Panc1 (cell line): ENCODE measurements at regions not wholly inside any gene's neighbourhood (a gene's known extent, or its start where the extent isn't known, plus 50 kb on each side); places are given as distances from the start of the nearest gene placed in this dataset.

Experiments used
- ATAC-seq: fragments of 200-7000 bp; cut with Tn5 transposase; 2 replicates; pipeline ENCODE4 v1.9.1; 2020; ENCODE audit warnings: mild to moderate bottlenecking, moderate library complexity
- BruUV-seq: library from RNA; stranded (reverse); fragments of 400-500 nt; replicated peaks from 2 replicates; lab custom pipeline; 2021; lab: Mats Ljungman, UMichigan
- CTCF ChIA-PET: fragments of 300-600 bp; sonication (Branson Sonifier 250); formaldehyde crosslinking; loops from one replicate; lab custom pipeline; 2022; ENCODE audit warnings: antibody characterized with exemption; lab: Charles Lee
- POLR2A ChIA-PET: fragments of 300-600 bp; sonication (Branson Sonifier 250); formaldehyde crosslinking; loops from one replicate; lab custom pipeline; 2022; ENCODE audit warnings: antibody characterized with exemption; lab: Charles Lee
- DNase-seq: peaks from one replicate; pipeline ENCODE4 v3.0.0-alpha.2; 2010; ENCODE audit warnings: low read depth, low spot score
- H3K27ac ChIP-seq: 2 replicates; pipeline ENCODE4 v1.5.1; 2011; ENCODE audit warnings: mild to moderate bottlenecking, low read length, inconsistent platforms
- H3K27me3 ChIP-seq: fragments of 200-500 bp; sonication (Bioruptor generic); 2 replicates; pipeline ENCODE4 v1.6.0; 2014; ENCODE audit warnings: low read length, inconsistent platforms; ENCODE audit not compliant: control insufficient read depth, insufficient read depth
- H3K36me3 ChIP-seq: fragments of 200-500 bp; sonication (Bioruptor generic); 2 replicates; pipeline ENCODE4 v1.5.1; 2014; ENCODE audit warnings: inconsistent platforms, mild to moderate bottlenecking, low read length, moderate library complexity; ENCODE audit not compliant: control insufficient read depth, insufficient read depth
- H3K4me1 ChIP-seq: 2 replicates; pipeline ENCODE4 v1.5.1; 2011; ENCODE audit warnings: inconsistent platforms, mild to moderate bottlenecking, low read length, moderate library complexity; ENCODE audit not compliant: control insufficient read depth, insufficient read depth
- H3K4me3 ChIP-seq, 2 experiments: 2 replicates each; pipeline ENCODE4 v1.5.1; 2011 to 2012; ENCODE audit warnings: low read depth in 2 of 2, low read length in 2 of 2, mild to moderate bottlenecking in 2 of 2, inconsistent platforms in 1 of 2, moderate library complexity in 1 of 2
- H3K9me3 ChIP-seq: fragments of 200-500 bp; sonication (Bioruptor generic); 2 replicates; pipeline ENCODE4 v1.5.1; 2014; ENCODE audit warnings: low read depth, mild to moderate bottlenecking, inconsistent platforms, low read length, moderate library complexity; ENCODE audit not compliant: control insufficient read depth, insufficient read depth
- POLR2AphosphoS5 ChIP-seq: IDR thresholded peaks from 2 replicates; pipeline ENCODE4 v1.6.1; 2012; ENCODE audit warnings: mild to moderate bottlenecking, low read depth, low read length, moderate library complexity
- SIN3A ChIP-seq: IDR thresholded peaks from 2 replicates; pipeline ENCODE4 v1.6.1; 2012; ENCODE audit warnings: low read depth, mild to moderate bottlenecking, low read length, moderate library complexity, borderline replicate concordance; ENCODE audit not compliant: insufficient read depth
- TCF7L2 ChIP-seq: IDR thresholded peaks from 2 replicates; pipeline ENCODE4 v1.6.1; 2011; ENCODE audit warnings: mild to moderate bottlenecking, low read depth, low read length, inconsistent platforms
- in situ Hi-C: cut with HindIII; loops from 2 replicates; pipeline ENCODE4 v1.10.0; 2016; ENCODE audit warnings: low sequenced_read_pairs, low pct_unique_long_range_greater_than_20kb
- intact Hi-C: fragments of 100-400 bp; cut with micrococcal nuclease; formaldehyde crosslinking; loops from one replicate; pipeline ENCODE4 v1.10.0; 2022; ENCODE audit not compliant: unreplicated experiment
- TF ChIP-seq, protein P1 (sequence below), 2 experiments: IDR thresholded peaks; 2 replicates each; pipeline ENCODE4 v1.6.1; 2011 to 2012; ENCODE audit warnings: low read depth in 2 of 2, control low read depth in 1 of 2, low read length in 1 of 2, mild to moderate bottlenecking in 1 of 2, moderate library complexity in 1 of 2; ENCODE audit not compliant: insufficient read depth in 1 of 2
- TF ChIP-seq, protein P2 (sequence below): fragments of 450-650 bp; IDR thresholded peaks from 2 replicates; pipeline ENCODE4 v1.5.1; 2017; ENCODE audit warnings: mild to moderate bottlenecking

- H3K9me3 ChIP-seq = no peaks in the 10 kb centered on the region
- TF ChIP-seq SIN3A = no peak
- TF ChIP-seq, protein P1, sequence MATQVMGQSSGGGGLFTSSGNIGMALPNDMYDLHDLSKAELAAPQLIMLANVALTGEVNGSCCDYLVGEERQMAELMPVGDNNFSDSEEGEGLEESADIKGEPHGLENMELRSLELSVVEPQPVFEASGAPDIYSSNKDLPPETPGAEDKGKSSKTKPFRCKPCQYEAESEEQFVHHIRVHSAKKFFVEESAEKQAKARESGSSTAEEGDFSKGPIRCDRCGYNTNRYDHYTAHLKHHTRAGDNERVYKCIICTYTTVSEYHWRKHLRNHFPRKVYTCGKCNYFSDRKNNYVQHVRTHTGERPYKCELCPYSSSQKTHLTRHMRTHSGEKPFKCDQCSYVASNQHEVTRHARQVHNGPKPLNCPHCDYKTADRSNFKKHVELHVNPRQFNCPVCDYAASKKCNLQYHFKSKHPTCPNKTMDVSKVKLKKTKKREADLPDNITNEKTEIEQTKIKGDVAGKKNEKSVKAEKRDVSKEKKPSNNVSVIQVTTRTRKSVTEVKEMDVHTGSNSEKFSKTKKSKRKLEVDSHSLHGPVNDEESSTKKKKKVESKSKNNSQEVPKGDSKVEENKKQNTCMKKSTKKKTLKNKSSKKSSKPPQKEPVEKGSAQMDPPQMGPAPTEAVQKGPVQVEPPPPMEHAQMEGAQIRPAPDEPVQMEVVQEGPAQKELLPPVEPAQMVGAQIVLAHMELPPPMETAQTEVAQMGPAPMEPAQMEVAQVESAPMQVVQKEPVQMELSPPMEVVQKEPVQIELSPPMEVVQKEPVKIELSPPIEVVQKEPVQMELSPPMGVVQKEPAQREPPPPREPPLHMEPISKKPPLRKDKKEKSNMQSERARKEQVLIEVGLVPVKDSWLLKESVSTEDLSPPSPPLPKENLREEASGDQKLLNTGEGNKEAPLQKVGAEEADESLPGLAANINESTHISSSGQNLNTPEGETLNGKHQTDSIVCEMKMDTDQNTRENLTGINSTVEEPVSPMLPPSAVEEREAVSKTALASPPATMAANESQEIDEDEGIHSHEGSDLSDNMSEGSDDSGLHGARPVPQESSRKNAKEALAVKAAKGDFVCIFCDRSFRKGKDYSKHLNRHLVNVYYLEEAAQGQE (IDR thresholded peaks at IDR 0.05; ENCODE audit: insufficient read depth in 1 of 2, low read depth in 2 of 2, low read length in 1 of 2) = no peak
- TF ChIP-seq TCF7L2 = no peak
- TF ChIP-seq, protein P2, sequence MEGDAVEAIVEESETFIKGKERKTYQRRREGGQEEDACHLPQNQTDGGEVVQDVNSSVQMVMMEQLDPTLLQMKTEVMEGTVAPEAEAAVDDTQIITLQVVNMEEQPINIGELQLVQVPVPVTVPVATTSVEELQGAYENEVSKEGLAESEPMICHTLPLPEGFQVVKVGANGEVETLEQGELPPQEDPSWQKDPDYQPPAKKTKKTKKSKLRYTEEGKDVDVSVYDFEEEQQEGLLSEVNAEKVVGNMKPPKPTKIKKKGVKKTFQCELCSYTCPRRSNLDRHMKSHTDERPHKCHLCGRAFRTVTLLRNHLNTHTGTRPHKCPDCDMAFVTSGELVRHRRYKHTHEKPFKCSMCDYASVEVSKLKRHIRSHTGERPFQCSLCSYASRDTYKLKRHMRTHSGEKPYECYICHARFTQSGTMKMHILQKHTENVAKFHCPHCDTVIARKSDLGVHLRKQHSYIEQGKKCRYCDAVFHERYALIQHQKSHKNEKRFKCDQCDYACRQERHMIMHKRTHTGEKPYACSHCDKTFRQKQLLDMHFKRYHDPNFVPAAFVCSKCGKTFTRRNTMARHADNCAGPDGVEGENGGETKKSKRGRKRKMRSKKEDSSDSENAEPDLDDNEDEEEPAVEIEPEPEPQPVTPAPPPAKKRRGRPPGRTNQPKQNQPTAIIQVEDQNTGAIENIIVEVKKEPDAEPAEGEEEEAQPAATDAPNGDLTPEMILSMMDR = no peak
- no peak for TF ChIP-seq POLR2AphosphoS5
- intact Hi-C loops (loop anchor here (10.0 kb wide), 1 partner anchor 292 kb away; the partner anchor contains the start of gene CCR5), in situ Hi-C loops (no loop called here)
- no peak for DNase-seq
- no peak overlapping the region for H3K27ac ChIP-seq
- ChIA-PET CTCF (no interaction called here), POLR2A (no interaction called here)
- H3K27me3 ChIP-seq = no peaks in the 10 kb centered on the region
- no peaks in the 10 kb centered on the region for H3K4me1 ChIP-seq
- no peak overlapping the region for H3K4me3 ChIP-seq
- no peaks in the 10 kb centered on the region for H3K36me3 ChIP-seq
- no peak for ATAC-seq
- BruUV-seq = no TSS peak
Observed at GRCh38 chr3:46082849-46083248, 55.6 kb upstream of the XCR1 start.

GRCh38 chr3:46082021-46082420, 54.7 kb upstream of the XCR1 start:
- no peak for ATAC-seq
- POLR2A ChIA-PET = no interaction called here
- Histone ChIP-seq H3K4me3 (no peak overlapping the region), H3K9me3 (no peaks in the 10 kb centered on the region), H3K27me3 (no peaks in the 10 kb centered on the region), H3K27ac (no peak overlapping the region), H3K4me1 (no peaks in the 10 kb centered on the region), H3K36me3 (no peaks in the 10 kb centered on the region)
- CTCF ChIA-PET = interaction anchor here (0.7 kb wide), 1 partner anchor 143 kb away, joined by 4 read pairs; no protein-coding TSS in a partner anchor
- DNase-seq = no peak
- TF ChIP-seq, protein P1 (IDR thresholded peaks at IDR 0.05; ENCODE audit: insufficient read depth in 1 of 2, low read depth in 2 of 2, low read length in 1 of 2) = no peak
- TF ChIP-seq POLR2AphosphoS5 (no peak), SIN3A (no peak), TCF7L2 (no peak)
- TF ChIP-seq, protein P2 = no peak
- in situ Hi-C loops = no loop called here
- no TSS peak for BruUV-seq
- intact Hi-C loops = loop anchor here (10.0 kb wide), 1 partner anchor 293 kb away; the partner anchor contains the start of gene CCR5
